Middle frontal gyrus (tissue), 1 donor: ENCODE measurements at regions not wholly inside any gene's neighbourhood (a gene's known extent, or its start where the extent isn't known, plus 50 kb on each side); places are given as distances from the start of the nearest gene placed in this dataset.

Experiments
- DNase-seq: peaks from one replicate; pipeline ENCODE4 v3.0.0-alpha.2; 2015; ENCODE audit warnings: low spot score; ENCODE audit errors: extremely low spot score

DNA sequence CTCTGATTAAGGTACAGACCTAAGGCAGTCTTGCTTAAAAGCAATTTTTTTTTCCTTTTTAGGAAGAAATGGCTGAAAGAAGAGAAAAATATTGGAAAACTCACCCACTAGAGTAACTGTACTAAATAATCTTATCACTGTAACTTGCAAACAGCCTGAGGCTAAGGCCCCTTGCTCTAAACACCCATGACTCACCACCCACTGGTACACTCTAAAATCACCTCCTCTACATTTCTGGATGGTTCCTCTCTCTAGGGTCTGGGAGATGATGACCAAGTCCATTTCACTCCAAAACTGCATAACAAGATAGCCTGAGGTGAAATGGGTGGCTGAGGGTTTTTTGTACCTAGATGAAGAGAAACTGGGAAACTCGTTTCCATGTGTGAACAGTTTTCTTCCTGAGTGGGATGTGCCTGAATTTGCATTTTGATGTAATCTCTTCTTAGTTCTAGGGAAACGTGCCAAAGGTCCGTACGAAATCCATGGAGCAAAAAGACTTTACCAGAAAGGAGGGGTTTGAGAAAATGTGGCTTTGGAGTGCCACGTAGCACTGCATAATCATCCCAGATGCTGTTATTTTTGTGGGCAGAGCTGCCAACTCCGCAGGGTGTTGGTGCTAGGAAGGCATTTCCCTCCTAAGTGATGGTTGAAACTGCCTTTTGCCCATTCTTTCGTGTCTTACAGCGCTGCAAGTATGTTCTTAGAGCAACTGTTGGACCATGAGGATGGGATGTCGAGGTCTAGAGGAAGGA is 113.5 kb upstream of the C10orf90 start:
- DNase-seq: no peak

DNA sequence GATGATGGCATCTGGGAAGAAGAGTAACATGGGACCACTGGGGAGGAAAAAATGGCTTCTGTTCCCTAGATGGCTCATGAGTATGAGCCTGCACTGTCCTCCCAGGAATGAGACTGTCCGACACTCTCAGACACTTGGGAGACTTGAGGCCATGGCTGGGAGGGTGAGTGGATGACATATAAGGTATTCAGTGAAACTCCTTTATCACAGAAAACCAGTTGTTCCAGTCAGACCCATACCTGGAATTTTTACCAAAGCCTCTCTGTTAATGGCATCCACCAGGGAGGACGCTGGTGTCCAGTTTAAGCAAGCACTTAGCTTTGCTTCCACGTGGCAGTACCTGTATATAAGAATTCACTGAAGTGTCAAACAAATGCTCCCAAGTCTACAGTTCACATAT is 116.7 kb upstream of the C10orf90 start:
- no peak for DNase-seq

DNA sequence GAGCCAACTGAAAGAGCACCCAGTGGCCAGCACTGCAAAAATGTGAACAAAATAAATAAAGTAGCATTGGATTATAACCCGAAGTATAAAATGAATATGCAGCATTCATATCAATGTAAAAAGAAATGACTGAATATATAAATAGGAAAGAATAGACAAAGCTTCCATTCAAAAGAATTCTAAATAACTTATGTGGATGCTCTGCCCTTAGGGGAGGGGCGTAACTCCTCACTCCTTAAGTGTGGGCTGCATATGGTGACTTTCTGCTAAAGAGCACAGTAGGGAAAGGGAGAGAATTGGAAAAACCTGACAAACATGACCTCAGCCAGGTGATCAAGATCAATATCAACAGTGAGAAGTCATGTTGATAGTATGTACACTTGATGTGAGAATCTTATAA is 109.9 kb upstream of the DOCK1 start:
- DNase-seq: no peak

DNA sequence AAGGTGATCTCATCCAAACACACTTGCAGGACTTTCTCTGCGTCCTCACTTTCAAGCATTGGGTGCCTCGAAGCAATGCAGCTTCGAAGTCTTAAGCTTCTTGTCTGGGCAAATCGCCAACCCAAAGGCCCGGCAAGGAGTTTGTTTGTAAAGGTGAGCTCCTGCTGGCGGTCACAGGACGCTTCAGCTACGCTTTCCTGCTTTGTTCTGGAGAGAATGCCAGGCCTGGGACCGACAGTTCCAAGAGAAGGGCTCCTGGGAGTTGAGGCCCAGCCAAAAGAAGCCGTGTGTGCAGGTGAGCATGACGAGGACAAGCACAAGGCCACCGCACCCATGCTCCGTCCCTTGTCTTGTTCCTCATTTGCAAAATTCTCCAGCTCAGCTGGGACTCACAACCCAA is 106.6 kb upstream of the DOCK1 start:
- no peak for DNase-seq

DNA sequence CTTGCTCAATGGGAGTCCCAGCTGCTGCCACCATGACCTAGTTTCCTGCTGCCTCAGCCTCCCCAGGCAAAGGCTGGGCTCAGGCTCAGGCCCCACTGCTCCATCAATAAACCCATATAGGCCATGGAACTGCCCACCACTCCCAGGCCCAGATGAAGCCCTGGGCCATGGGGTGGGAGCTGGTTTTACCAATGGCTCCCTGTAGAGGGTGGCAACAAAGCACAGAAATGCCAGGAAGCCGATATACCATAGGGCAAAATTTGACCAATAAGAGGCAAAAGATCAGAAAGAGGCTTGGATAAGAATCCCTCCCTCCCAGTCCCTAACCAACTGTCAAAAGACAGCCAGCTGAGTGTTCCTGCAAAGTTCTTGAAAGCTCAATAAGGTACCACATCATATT is 101.8 kb upstream of the DOCK1 start:
- DNase-seq: no peak

DNA sequence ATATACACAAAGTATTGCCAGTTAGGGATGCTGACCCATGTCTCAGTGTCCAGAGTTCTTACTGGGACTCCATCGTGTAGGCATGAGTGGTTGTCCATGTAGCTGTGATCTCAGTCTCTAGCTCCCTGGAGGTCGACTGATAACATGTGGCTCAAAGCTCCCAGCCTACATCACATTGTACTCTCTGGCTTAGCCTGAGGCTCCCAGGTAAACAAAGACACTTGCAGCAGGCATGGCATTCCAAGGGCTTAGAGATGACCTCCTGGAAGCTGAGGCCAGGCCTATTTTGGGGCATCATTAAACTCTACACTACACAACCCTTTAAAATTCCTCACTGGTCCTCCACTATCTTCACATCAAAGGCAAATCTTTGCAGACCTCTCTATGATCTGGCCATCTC is 100.8 kb upstream of the DOCK1 start:
- DNase-seq: no peak

DNA sequence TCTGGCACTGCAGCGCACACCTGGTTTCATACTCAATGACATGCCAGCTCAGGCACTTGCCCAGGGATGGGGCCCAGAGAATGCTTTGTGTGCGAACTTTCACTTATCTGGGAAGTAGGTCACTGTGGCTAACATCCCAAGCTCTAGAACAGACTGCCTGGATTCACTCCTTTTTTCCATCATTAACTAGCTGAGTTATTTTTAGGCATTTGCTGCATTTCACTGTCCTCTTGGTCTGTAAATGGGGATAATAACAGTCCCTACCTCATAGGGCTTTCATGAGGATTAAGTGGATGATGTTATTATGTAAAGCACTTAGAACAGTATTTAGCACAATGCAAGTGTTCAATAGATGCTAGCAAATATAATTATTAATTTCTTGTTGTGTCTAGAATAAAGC is 98.7 kb upstream of the DOCK1 start:
- DNase-seq: no peak

DNA sequence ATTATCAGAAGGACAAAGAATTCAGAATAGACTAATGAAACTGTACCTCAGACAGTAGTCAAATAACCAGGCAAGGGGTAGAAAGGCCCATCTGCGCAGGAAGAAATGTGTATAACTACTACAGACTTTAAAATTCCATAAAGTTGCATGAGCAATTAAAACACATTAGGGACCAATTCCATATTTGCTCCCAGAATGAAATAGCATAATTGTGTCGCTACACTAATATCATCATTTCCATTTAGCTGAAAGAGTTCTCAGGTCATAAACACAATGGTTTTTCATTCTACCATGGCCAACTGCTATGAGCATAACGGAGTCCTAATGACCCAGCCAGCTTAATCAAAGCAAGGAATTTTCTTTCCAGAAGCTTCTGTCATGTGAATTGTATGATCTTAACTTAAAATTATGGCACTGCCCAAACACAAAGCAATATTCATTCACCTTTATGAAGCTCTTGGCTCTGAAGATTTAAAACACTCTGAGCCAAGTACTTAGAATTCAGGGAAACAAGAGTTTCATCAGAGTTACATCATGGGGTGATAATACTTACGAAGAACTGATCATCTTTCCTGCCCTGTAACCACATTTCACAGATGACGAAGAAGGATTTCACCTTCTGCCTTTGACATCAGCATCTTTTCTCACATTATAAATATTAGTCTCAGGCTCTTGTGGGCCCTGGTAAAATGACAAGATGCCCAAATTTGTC is 98.1 kb upstream of the DOCK1 start:
- no peak for DNase-seq

DNA sequence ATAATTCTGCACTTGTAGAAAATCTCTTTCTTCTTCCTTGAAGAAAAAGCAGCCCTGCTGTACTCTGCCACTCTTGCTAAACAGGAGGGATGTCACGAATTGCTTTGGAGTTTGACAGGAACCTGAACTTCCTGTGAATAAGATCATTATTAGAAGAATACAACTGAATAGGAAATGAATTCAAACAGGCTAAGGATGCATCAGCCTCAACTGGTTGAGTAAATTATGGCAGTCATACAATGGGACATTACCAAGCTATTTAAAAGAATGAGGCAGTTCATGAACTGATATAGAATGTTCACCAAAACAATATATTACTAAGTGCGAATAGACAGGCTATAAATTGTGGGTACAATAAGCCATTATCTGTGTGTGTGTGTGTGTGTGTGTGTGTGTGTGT is 97.1 kb upstream of the DOCK1 start:
- no peak for DNase-seq

DNA sequence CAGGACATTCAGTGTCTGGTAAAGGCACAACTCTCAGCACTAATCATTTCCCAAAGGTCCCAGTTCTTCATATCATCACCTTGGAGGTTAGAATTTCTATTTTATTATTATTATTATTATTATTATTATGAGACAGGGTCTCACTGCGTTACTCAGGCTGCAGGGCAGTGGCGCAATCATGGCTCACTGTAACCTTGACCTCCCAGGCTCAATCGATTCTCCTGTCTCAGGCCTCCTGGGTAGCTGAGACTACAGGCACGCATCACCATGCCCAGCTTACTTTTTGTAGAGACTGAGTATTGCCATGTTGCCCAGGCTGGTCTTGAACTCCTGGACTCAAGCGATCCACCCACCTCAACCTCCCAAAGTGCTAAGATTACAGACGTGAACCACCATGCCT is 91.8 kb upstream of the DOCK1 start:
- no peak for DNase-seq

DNA sequence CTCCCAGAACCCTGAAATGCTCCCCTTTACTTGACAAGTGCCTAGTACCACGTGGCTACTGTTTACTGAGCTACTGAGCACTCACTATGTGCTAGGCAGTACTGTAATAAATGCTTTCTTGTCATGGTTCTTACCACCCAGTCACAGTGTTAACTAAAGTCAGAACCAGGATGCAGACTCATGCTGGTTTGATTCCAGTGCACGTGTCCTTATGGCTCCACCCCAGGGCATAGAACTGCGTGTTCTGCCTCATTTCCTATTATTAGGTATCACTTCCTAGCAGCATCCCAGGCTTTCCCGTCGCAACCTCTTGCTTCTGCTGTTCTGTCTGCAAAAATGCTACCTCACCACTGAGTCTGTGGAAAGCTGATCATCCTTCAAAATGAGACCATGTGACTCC is 71.7 kb upstream of the DOCK1 start:
- DNase-seq: no peak

DNA sequence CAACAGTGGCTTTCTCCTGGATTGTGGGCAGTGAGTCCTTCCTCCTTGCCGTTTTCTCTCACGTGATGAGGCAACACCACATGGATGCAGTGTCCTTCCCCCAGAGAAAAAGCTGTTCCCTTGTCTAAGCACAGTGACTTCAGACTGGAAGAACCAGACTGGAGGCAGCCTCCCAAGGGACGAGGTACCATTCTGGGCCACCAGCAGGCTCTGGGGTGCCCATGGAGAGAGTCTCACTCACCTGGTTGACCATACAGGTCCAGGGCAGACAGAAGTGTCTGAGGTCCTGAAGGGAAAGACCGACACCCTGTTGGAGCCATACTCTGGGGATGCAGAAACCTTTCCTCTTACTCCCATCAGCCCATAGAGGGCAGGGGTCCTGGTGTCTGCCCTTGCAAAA is 69.2 kb upstream of the DOCK1 start:
- DNase-seq: no peak

DNA sequence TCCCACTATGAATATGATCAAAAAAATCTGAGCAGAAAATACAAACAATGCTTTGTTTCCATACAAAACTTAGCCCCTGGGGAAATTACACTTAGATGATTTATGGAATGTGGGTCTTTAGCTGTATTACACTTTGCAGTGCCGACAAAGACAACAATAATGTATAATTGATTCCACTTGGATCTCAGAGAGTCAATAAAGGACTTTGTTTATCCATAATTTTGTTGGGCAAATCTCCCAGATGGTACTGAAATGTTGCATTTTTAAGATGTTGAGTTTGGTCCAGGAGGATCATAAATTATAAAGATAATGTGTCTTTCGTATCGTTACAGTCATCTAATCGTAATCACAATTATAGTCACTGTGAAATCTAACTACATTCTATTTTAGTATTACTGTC is 66.9 kb upstream of the DOCK1 start:
- DNase-seq: no peak

DNA sequence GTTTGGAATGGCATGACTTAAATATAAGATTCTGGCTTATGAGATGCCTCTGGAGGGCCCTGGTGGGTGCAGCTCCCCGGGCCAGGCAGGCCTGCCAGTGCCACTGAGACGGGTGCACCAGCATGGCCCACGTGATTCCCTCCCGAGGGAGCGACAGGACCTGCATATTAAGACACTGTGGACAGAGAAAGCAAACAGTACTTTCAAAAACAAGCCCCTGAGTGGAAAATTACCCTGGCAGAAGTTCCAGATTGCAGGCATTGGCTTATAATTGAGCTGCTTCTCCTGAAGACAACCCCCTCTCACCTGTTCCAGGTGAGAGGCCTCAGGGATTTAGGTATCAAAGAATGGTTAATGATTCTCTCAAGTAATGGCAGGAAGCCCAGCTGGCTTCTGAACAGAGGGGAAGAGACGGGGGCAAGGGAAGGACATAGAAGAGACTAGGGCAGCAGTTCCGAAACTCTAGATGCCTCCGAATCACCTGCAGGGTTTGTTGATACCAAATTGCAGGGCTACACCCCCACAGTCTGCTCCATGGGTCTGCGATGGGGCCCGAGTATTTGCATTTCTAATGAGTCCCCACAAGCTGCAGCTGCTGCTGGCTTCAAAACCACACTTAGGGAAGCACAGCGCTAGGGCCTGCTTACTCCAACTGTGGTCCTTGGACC is 66.0 kb upstream of the DOCK1 start:
- peak; percentile 23 for DNase-seq

DNA sequence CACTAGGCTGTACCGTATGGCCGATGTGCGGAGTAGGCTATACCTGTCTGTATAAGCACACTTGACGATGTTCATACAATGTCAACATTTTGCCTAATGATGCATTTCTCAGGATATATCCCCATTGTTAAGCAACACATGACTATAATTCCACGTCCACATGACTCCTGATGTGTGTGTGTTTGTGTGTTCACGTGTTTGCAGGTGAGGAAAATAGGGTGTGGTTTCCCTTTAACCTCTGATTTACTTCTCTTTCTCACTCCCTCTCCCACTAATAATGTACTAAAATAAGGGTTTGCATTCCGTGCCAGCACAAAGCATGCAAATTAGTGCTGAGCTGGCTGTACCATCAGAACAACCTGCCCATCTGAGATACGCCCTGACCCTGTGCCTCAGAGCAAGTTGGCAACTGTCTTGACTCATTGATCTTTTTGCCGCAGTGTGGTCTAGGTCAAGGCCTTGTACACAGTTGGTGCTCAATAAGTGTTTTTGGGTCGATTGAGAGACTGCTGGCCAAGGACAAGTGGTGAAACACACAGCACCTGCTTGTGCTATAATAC is 64.6 kb upstream of the DOCK1 start:
- DNase-seq: no peak

DNA sequence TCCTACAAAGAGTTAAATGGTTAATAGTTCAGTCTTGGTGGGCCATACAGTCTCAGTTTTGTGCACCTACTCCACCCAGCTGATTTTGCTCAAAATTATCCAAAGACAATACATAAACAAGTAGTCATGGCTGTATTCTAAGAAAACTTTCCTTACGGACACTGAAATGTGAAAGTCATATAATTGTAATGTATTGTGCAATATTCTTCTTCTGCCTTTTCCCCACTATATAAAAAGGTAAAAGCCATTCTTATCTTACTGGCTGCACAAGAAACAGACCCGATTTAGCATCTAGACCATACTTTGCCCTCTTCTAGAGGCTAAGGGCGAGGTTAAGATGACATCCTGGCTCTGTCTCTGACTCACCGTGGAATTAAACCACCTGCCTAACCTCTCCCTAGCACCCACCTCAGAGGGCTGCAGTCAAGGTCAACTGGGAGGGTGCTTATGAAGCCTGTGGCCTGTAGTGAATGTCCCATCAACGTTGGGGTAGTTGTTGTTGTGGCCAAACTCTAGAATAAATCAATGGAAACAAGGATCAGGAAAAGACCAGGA is 63.8 kb upstream of the DOCK1 start:
- no peak for DNase-seq

DNA sequence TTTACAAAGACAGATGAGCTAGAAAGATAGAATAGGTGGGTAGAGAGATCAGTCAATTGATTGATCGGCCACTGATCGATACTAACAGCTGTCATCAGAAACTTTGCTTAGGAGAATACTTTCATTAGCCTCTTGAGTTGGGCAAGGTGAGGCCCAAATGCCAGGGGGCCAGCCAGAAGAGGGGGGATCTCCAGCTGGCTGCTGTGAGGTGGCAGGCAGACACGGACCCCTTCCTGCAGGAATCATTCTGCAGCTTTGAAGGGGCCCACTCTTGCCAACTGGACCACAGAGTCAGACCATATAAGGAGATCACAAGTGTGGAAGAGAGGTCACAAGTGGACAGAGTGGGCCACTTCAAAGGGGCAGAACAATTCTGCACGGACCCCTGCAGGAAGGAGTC is 62.9 kb upstream of the DOCK1 start:
- DNase-seq: no peak

DNA sequence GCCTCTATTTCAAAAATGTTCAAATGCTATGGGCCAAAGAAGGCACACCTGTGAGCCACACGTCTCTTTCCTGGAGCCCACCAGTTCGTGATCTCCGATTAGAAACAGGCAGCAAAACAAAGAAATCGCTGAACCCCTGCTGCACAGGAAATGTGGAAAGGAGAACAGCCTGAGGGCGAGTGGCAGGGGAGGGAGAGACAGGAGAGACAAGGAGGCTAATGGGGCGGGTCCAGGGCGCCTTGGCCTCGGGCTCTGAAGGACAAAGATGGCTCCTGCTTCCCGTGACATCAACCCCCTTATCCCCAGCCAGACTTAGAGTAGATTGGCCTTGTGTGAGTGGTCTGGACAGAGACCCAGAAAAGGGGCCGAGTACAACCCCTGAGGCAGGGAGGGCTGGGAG is 62.4 kb upstream of the DOCK1 start:
- no peak for DNase-seq

DNA sequence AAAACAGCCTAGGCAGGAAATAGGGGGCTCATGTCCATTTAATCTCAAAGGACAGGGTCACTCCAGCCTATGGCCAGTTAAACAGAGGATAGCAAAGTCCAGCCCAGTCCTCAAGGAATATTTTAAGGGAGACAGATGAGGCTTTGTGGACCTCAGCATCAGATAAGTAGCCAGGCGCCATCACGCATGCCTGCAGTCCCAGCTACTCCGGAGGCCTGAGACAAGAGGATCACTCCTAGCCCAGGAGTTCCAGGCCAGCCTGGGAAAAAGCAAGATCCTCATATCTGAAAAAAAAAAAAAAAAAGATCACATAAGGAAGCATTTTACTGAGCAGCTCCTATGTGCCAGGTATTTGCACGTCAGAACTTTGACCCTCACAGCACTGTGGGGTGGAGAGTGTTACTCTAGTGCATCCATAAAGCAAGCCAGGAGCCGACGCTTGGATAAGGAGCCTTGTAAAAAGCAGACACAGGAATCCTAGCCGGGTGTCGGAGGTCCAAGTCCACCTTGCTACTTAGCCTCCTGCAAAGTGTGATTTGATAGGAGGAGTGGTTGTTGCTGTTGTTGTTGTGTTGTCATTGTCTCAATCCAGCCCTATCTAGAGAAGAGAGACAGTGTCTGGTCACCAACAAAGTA is 61.8 kb upstream of the DOCK1 start:
- no peak for DNase-seq

DNA sequence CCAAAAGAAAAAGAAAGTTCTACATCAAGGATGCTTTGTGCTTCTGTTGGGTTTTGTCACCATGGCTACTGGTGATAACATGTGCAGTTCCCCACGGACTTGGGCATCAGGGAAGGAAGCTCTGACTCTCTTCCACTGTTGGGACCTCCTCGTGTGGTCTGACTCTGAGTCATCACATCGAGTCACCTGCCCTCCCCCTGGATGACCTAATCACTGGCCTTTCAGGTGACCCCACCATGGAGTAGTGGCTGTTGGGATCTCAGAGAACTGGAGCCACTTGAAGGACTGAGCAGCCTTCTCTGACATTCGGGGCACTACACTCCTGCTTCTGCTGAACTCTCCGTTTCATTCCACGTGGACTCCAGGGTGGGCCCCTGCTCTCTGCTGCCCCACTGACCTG is 60.8 kb upstream of the DOCK1 start:
- DNase-seq: no peak

DNA sequence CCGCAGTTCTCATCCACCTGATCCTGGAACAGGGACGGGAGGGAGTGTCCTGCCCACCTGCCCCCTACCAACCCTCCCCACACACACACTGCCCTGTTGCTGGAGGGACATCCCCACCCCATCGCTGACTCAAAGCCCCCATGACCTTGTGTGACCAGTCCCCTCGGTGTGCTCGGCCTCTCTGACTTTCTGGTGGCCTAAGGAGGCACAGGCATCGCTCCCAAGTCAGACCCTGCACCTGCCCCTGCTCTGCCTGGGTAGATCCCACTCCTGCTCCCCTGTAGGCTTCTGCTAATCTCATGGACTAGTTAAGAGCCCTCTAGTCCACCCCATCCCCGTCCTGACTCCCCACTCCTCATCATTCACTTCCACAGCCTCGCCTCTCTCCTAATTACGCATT is 58.8 kb upstream of the DOCK1 start:
- no peak for DNase-seq

DNA sequence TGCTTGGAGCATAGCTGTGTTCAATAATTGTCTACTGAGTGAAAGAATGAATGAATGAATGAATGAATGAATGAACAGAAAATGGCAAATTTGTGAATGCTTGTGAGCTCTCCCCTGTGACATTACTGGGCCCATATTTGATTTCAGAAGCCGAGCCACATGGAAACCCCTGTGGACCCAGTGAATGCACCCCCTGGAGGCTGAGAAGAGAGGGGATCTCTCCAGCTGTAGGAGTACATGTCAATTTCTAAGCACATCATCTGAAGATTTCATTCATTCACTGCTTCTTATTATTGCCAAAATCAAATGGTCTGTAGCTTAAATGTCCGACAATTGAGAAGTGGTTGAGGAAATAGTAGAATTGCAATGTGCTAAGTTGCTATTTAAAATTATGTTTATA is 58.3 kb upstream of the DOCK1 start:
- no peak for DNase-seq
